ENCODE measurements at regions not wholly inside any gene's neighbourhood (a gene's known extent, or its start where the extent isn't known, plus 50 kb on each side); places are given as distances from the start of the nearest gene placed in this dataset.
"Not testable (repeated sequence)": the region's sequence is repeated elsewhere in the genome, so short reads cannot be mapped to it uniquely, and the experiment has no call there.

DNA sequence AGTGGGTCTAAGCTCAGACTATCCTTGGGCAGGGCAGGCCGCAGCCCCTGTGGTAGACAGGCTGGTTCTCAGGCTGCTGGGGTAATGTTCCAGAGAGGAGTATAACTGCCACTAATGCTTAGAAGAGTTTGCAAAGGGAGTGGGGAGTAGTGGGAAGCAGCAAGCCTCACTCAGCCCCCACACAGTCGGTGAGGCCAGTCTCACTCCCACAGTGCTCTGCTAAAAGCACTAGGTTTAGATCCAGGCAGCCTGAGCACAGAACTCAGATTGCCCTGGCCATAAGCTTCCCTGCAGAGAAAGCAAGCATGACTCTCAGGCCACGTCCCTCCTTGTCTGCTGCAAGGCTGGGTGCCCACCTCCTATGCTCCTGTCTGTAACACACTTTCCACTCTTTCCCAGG lies 69.4 kb upstream of the HCN1 start:
- Histone ChIP-seq H3K4me2 (ENCODE audit: low read length) (no peak overlapping the region), H4K20me1 (ENCODE audit: control insufficient read depth, insufficient read depth, low read depth, low read length) (no peaks in the 10 kb centered on the region), H3K27ac (ENCODE audit: low read depth, low read length) (no peak overlapping the region), H3F3A (ENCODE audit: control insufficient read depth, insufficient read depth) (no peaks in the 10 kb centered on the region), H3K9me2 (replicated peaks; ENCODE audit: control insufficient read depth, low read length) (no peaks in the 10 kb centered on the region), H3K36me3 (ENCODE audit: control insufficient read depth, low read length) (no peaks in the 10 kb centered on the region), H3K4me3 (ENCODE audit: low read length) (no peak overlapping the region), H3K27me3 (ENCODE audit: control insufficient read depth, low read length) (no peaks in the 10 kb centered on the region), H3K79me2 (ENCODE audit: control insufficient read depth, low read length) (no peaks in the 10 kb centered on the region), H3K4me1 (ENCODE audit: control insufficient read depth, low read length) (no peaks in the 10 kb centered on the region), H3K9me3 (ENCODE audit: control insufficient read depth, insufficient read depth, low read length) (no peaks in the 10 kb centered on the region)
- no peak for TF ChIP-seq EZH2phosphoT487 (IDR thresholded peaks at IDR 0.05; ENCODE audit: borderline replicate concordance, low read length)
- TF ChIP-seq, protein P1, sequence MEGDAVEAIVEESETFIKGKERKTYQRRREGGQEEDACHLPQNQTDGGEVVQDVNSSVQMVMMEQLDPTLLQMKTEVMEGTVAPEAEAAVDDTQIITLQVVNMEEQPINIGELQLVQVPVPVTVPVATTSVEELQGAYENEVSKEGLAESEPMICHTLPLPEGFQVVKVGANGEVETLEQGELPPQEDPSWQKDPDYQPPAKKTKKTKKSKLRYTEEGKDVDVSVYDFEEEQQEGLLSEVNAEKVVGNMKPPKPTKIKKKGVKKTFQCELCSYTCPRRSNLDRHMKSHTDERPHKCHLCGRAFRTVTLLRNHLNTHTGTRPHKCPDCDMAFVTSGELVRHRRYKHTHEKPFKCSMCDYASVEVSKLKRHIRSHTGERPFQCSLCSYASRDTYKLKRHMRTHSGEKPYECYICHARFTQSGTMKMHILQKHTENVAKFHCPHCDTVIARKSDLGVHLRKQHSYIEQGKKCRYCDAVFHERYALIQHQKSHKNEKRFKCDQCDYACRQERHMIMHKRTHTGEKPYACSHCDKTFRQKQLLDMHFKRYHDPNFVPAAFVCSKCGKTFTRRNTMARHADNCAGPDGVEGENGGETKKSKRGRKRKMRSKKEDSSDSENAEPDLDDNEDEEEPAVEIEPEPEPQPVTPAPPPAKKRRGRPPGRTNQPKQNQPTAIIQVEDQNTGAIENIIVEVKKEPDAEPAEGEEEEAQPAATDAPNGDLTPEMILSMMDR (IDR thresholded peaks at IDR 0.05; ENCODE audit: low read depth, low read length, poor library complexity, severe bottlenecking) = no peak

DNA sequence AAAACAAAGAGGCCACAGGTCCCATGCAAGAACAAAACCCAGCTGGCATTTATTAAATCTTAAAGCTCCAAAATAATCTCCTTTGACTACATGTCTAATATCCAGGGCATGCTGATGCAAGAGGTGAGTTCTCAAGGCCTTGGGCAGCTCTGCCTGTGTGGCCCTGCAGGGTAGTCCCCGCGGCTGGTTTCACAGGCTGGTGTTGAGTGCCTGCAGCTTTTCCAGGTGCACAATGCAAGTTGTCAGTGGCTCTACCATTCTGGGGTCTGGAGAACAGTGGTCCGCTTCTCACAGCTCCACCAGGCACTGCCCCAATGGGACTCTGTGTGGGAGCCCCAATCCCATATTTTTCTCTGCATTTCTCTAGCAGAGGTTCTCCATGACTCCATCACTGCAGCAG lies 54.4 kb upstream of the HCN1 start:
- H3K4me1 ChIP-seq (ENCODE audit: control insufficient read depth, low read length) = no peaks in the 10 kb centered on the region
- H3K4me3 ChIP-seq (ENCODE audit: low read length) = no peak overlapping the region
- no peaks in the 10 kb centered on the region for H3F3A ChIP-seq (ENCODE audit: control insufficient read depth, insufficient read depth)
- no peaks in the 10 kb centered on the region for H3K27me3 ChIP-seq (ENCODE audit: control insufficient read depth, low read length)
- no peak overlapping the region for H3K4me2 ChIP-seq (ENCODE audit: low read length)
- TF ChIP-seq, protein P1 (IDR thresholded peaks at IDR 0.05; ENCODE audit: low read depth, low read length, poor library complexity, severe bottlenecking) = no peak
- TF ChIP-seq EZH2phosphoT487 (IDR thresholded peaks at IDR 0.05; ENCODE audit: borderline replicate concordance, low read length) = no peak
- peaks cover 3% of the 10 kb centered on the region; the same call in 1 of the 2 replicates for H3K9me3 ChIP-seq (ENCODE audit: control insufficient read depth, insufficient read depth, low read length)
- no peaks in the 10 kb centered on the region for H4K20me1 ChIP-seq (ENCODE audit: control insufficient read depth, insufficient read depth, low read depth, low read length)
- H3K79me2 ChIP-seq (ENCODE audit: control insufficient read depth, low read length) = no peaks in the 10 kb centered on the region
- no peaks in the 10 kb centered on the region for H3K36me3 ChIP-seq (ENCODE audit: control insufficient read depth, low read length)
- no peak overlapping the region for H3K27ac ChIP-seq (ENCODE audit: low read depth, low read length)
- no peaks in the 10 kb centered on the region for H3K9me2 ChIP-seq (replicated peaks; ENCODE audit: control insufficient read depth, low read length)

DNA sequence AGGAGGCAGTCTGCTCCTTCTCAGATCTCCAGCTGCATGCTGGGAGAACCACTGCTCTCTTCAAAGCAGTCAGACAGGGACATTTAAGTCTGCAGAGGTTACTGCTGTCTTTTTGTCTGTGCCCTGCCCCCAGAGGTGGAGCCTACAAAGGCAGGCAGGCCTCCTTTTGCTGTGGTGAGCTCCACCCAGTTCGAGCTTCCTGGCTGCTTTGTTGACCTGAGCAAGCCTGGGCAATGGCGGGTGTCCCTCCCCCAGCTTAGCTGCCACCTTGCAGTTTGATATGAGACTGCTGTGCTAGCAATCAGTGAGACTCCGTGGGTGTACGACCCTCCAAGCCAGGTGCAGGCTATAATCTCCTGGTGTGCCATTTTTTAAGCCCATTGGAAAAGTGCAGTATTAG lies 52.3 kb upstream of the HCN1 start:
- not testable (repeated sequence) for H3K4me2 ChIP-seq (ENCODE audit: low read length); H3K9me2 ChIP-seq (replicated peaks; ENCODE audit: control insufficient read depth, low read length); H3K9me3 ChIP-seq (ENCODE audit: control insufficient read depth, insufficient read depth, low read length); H3K4me1 ChIP-seq (ENCODE audit: control insufficient read depth, low read length); H3K36me3 ChIP-seq (ENCODE audit: control insufficient read depth, low read length); H4K20me1 ChIP-seq (ENCODE audit: control insufficient read depth, insufficient read depth, low read depth, low read length); H3K27ac ChIP-seq (ENCODE audit: low read depth, low read length); H3K27me3 ChIP-seq (ENCODE audit: control insufficient read depth, low read length); H3F3A ChIP-seq (ENCODE audit: control insufficient read depth, insufficient read depth); H3K4me3 ChIP-seq (ENCODE audit: low read length); H3K79me2 ChIP-seq (ENCODE audit: control insufficient read depth, low read length)

Measured in DOHH2 (cell line).